NCI-H1417 treated with DMSO at 0.1 percent for 48 hours (cell line): ENCODE measurements at regions not wholly inside any gene's neighbourhood (a gene's known extent, or its start where the extent isn't known, plus 50 kb on each side); places are given as distances from the start of the nearest gene placed in this dataset.
"Not testable (repeated sequence)": the region's sequence is repeated elsewhere in the genome, so short reads cannot be mapped to it uniquely, and the experiment has no call there.

Experiments used
- DNase-seq: peaks from one replicate; lab custom pipeline; 2025; lab: John Stamatoyannopoulos, UW

- DNase-seq: no peak
Observed at GRCh38 chr5:98206566-98206965, 566.9 kb upstream of the RGMB start.

GRCh38 chr5:98209418-98209817 is 564.0 kb upstream of the RGMB start:
- no peak for DNase-seq

- no peak for DNase-seq
Observed at GRCh38 chr5:98214240-98215051, 559.0 kb upstream of the RGMB start.

GRCh38 chr5:98217138-98217537 is 556.3 kb upstream of the RGMB start:
- no peak for DNase-seq

GRCh38 chr5:98218838-98219237 is 554.6 kb upstream of the RGMB start:
- DNase-seq: no peak

- DNase-seq: no peak
Observed at GRCh38 chr5:98227489-98227888, 546.0 kb upstream of the RGMB start.

- DNase-seq: no peak
Observed at GRCh38 chr5:98231089-98231488, 542.4 kb upstream of the RGMB start.

- not testable (repeated sequence) for DNase-seq
Observed at GRCh38 chr5:98237794-98238193, 535.7 kb upstream of the RGMB start.

- DNase-seq: no peak
Observed at GRCh38 chr5:98243972-98244371, 529.5 kb upstream of the RGMB start.

GRCh38 chr5:98248949-98249348 is 524.5 kb upstream of the RGMB start:
- no peak for DNase-seq

GRCh38 chr5:98258939-98259338 is 514.5 kb upstream of the RGMB start:
- no peak for DNase-seq

- no peak for DNase-seq
Observed at GRCh38 chr5:98259595-98259994, 513.9 kb upstream of the RGMB start.

- no peak for DNase-seq
Observed at GRCh38 chr5:98263084-98263483, 510.4 kb upstream of the RGMB start.

GRCh38 chr5:98268162-98268860 is 505.2 kb upstream of the RGMB start:
- DNase-seq: no peak

GRCh38 chr5:98275980-98276379 is 497.5 kb upstream of the RGMB start:
- no peak for DNase-seq

- no peak for DNase-seq
Observed at GRCh38 chr5:98282521-98282920, 490.9 kb upstream of the RGMB start.

- DNase-seq: no peak
Observed at GRCh38 chr5:98292496-98292895, 481.0 kb upstream of the RGMB start.

- no peak for DNase-seq
Observed at GRCh38 chr5:98296426-98296825, 477.0 kb upstream of the RGMB start.

- DNase-seq: no peak
Observed at GRCh38 chr5:98299435-98299834, 474.0 kb upstream of the RGMB start.

- no peak for DNase-seq
Observed at GRCh38 chr5:98301547-98301946, 471.9 kb upstream of the RGMB start.

GRCh38 chr5:98307811-98308210 is 465.7 kb upstream of the RGMB start:
- DNase-seq: no peak

GRCh38 chr5:98308231-98308630 is 465.2 kb upstream of the RGMB start:
- DNase-seq: no peak

- DNase-seq: no peak
Observed at GRCh38 chr5:98308960-98309359, 464.5 kb upstream of the RGMB start.
